ENCODE measurements at regions not wholly inside any gene's neighbourhood (a gene's known extent, or its start where the extent isn't known, plus 50 kb on each side); places are given as distances from the start of the nearest gene placed in this dataset.
A peak's percentile ranks its signal among the peaks of the same experiment; 100 is the strongest.

GRCh38 chr3:176293276-176293675 is 904.0 kb downstream of the TBL1XR1 start:
- Histone ChIP-seq H3K27ac (no peak overlapping the region), H3K9me3 (peaks cover 0 to 14% (median 0%) of the 10 kb centered on the region in 11 donors), H3K4me3 (no peak overlapping the region), H3K27me3 (no peaks in the 10 kb centered on the region), H3K4me1 (no peaks in the 10 kb centered on the region), H3K36me3 (no peaks in the 10 kb centered on the region)
- WGBS, 2 donors = 79 to 81% methylated on average over 2 of the region's 2 CpGs
- intact Hi-C loops (cut with DNase I) = no loop called here
- ATAC-seq (no peak), DNase-seq (no peak)
- no peak for TF ChIP-seq CTCF (IDR thresholded peaks at IDR 0.05)

- Histone ChIP-seq H3K9me3 (peaks cover 0 to 3% (median 0%) of the 10 kb centered on the region in 11 donors), H3K27ac (peak overlapping the region in 2 of 10 donors; percentile 8 to 9), H3K4me3 (no peak overlapping the region), H3K27me3 (no peaks in the 10 kb centered on the region), H3K4me1 (no peaks in the 10 kb centered on the region), H3K36me3 (no peaks in the 10 kb centered on the region)
- ATAC-seq (no peak), DNase-seq (no peak)
- no peak for TF ChIP-seq CTCF (IDR thresholded peaks at IDR 0.05)
- WGBS, 2 donors = 52 to 55% methylated on average over 3 of the region's 3 CpGs
- intact Hi-C loops (cut with DNase I) = no loop called here
Measured at GRCh38 chr3:176286476-176287085, 910.7 kb downstream of the TBL1XR1 start.

GRCh38 chr3:176275538-176275937 is 921.7 kb downstream of the TBL1XR1 start:
- intact Hi-C loops (cut with DNase I) = no loop called here
- Histone ChIP-seq H3K9me3 (peaks cover 0 to 3% (median 0%) of the 10 kb centered on the region in 11 donors), H3K4me1 (no peaks in the 10 kb centered on the region), H3K36me3 (no peaks in the 10 kb centered on the region), H3K27me3 (no peaks in the 10 kb centered on the region), H3K27ac (no peak overlapping the region), H3K4me3 (no peak overlapping the region)
- 90 to 93% methylated on average over 3 of the region's 3 CpGs for WGBS, 2 donors
- no peak for ATAC-seq
- DNase-seq = no peak
- no peak for TF ChIP-seq CTCF (IDR thresholded peaks at IDR 0.05)

GRCh38 chr3:176275113-176275512 is 922.2 kb downstream of the TBL1XR1 start:
- no peaks in the 10 kb centered on the region for H3K36me3 ChIP-seq
- H3K27ac ChIP-seq = no peak overlapping the region
- WGBS, 2 donors = 50 to 58% methylated on average over 2 of the region's 2 CpGs
- TF ChIP-seq CTCF (IDR thresholded peaks at IDR 0.05) = no peak
- no peaks in the 10 kb centered on the region for H3K27me3 ChIP-seq
- H3K4me3 ChIP-seq = no peak overlapping the region
- H3K9me3 ChIP-seq = peaks cover 0 to 7% (median 0%) of the 10 kb centered on the region in 11 donors
- intact Hi-C loops (cut with DNase I) = no loop called here
- ATAC-seq (no peak), DNase-seq (no peak)
- H3K4me1 ChIP-seq = no peaks in the 10 kb centered on the region

Data from heart right ventricle (tissue), 16 donors.